Natural killer cell (primary cell): ENCODE measurements at regions not wholly inside any gene's neighbourhood (a gene's known extent, or its start where the extent isn't known, plus 50 kb on each side); places are given as distances from the start of the nearest gene placed in this dataset.

Experiments used
- ATAC-seq, 3 donors: fragments of 150-1000 bp in 2 of 3; fragments of 200-7000 bp in 1 of 3; cut with Tn5 transposase; 1 replicate in 1 of 3; 2 replicates in 2 of 3; pipeline ENCODE4 v1.10.0; 2021; ENCODE audit warnings: mild to moderate bottlenecking in 2 of 3, moderate library complexity in 2 of 3
- DNase-seq, 2 donors: peaks; one replicate each; pipeline versions ENCODE4 v3.0.0 to v3.0.0-alpha.2; 2013 to 2021; ENCODE audit warnings: mixed read lengths in 1 of 2
- H3K27ac ChIP-seq: one replicate; pipeline ENCODE4 v1.5.1; 2013; ENCODE audit warnings: mild to moderate bottlenecking, low read length
- H3K27me3 ChIP-seq: one replicate; pipeline ENCODE4 v1.6.1; 2013; ENCODE audit warnings: low read length; ENCODE audit not compliant: control insufficient read depth, insufficient read depth
- H3K36me3 ChIP-seq: one replicate; pipeline ENCODE4 v1.6.1; 2013; ENCODE audit warnings: low read length; ENCODE audit not compliant: control insufficient read depth, insufficient read depth
- H3K4me1 ChIP-seq: one replicate; pipeline ENCODE4 v1.6.1; 2013; ENCODE audit warnings: low read length; ENCODE audit not compliant: control insufficient read depth, insufficient read depth
- H3K4me3 ChIP-seq: one replicate; pipeline ENCODE4 v1.5.1; 2013; ENCODE audit warnings: low read length
- H3K9me3 ChIP-seq: one replicate; pipeline ENCODE4 v1.6.1; 2013; ENCODE audit warnings: low read length; ENCODE audit not compliant: control insufficient read depth, insufficient read depth
- H3K27ac Mint-ChIP-seq, 2 donors: one replicate each; pipeline ENCODE4 v1.8.0; 2022; ENCODE audit warnings: mild to moderate bottlenecking in 2 of 2, mixed read lengths in 2 of 2, moderate library complexity in 1 of 2
- H3K27me3 Mint-ChIP-seq, 2 donors: one replicate each; pipeline ENCODE4 v1.8.0; 2022; ENCODE audit warnings: low read depth in 2 of 2, mixed read lengths in 2 of 2
- H3K36me3 Mint-ChIP-seq: one replicate; pipeline ENCODE4 v1.8.0; 2022; ENCODE audit warnings: mixed read lengths
- H3K4me1 Mint-ChIP-seq, 2 donors: one replicate each; pipeline ENCODE4 v1.8.0; 2022; ENCODE audit warnings: mixed read lengths in 2 of 2
- H3K4me3 Mint-ChIP-seq: one replicate; pipeline ENCODE4 v1.8.0; 2022; ENCODE audit warnings: mild to moderate bottlenecking, moderate library complexity, mixed read lengths
- H3K9me3 Mint-ChIP-seq, 2 donors: one replicate each; pipeline ENCODE4 v1.8.0; 2022; ENCODE audit warnings: mixed read lengths in 2 of 2
- CTCF ChIP-seq: fragments of 200-600 bp; IDR thresholded peaks from one replicate; pipeline ENCODE4 v1.8.0; 2022; ENCODE audit warnings: antibody characterized with exemption
- WGBS: methylation state at CpG from one replicate; pipeline ENCODE4 v1.1.7; 2013; ENCODE audit warnings: missing lambda C conversion rate; ENCODE audit not compliant: insufficient coverage; 5-methylcytosine and 5-hydroxymethylcytosine counted together
- intact Hi-C: fragments of 100-400 bp; cut with micrococcal nuclease; formaldehyde crosslinking; loops from one replicate; pipeline ENCODE4 v1.14.2; 2022

GRCh38 chr3:152060701-152061100 is 187.3 kb downstream of the SUCNR1 start:
- no peak for ATAC-seq
- 86% methylated on average over 1 of the region's 1 CpG for WGBS
- intact Hi-C loops = no loop called here

GRCh38 chr3:152061296-152061695 is 187.9 kb downstream of the SUCNR1 start:
- Histone ChIP-seq H3K36me3 (no peaks in the 10 kb centered on the region), H3K4me1 (no peaks in the 10 kb centered on the region), H3K27me3 (no peaks in the 10 kb centered on the region), H3K4me3 (no peak overlapping the region), H3K27ac (no peak overlapping the region), H3K9me3 (no peaks in the 10 kb centered on the region)
- Mint-ChIP-seq H3K27me3 (peaks cover 9 to 11% of the 10 kb centered on the region in 2 donors), H3K36me3 (no peaks in the 10 kb centered on the region), H3K9me3 (no peaks in the 10 kb centered on the region), H3K4me3 (no peak overlapping the region), H3K27ac (no peak overlapping the region), H3K4me1 (no peaks in the 10 kb centered on the region)
- intact Hi-C loops = no loop called here
- DNase-seq (no peak), ATAC-seq (no peak)
- WGBS = 80% methylated on average over 1 of the region's 1 CpG
- no peak for TF ChIP-seq CTCF

More at GRCh38 chr3:152060701-152061100, 187.3 kb downstream of the SUCNR1 start:
- H3K27ac Mint-ChIP-seq = no peak overlapping the region
- no peaks in the 10 kb centered on the region for H3K36me3 Mint-ChIP-seq
- H3K27me3 Mint-ChIP-seq = peaks cover 9 to 11% of the 10 kb centered on the region in 2 donors
- Histone ChIP-seq H3K4me1 (no peaks in the 10 kb centered on the region), H3K27ac (no peak overlapping the region), H3K27me3 (no peaks in the 10 kb centered on the region), H3K36me3 (no peaks in the 10 kb centered on the region), H3K9me3 (no peaks in the 10 kb centered on the region), H3K4me3 (no peak overlapping the region)
- H3K4me1 Mint-ChIP-seq = no peaks in the 10 kb centered on the region
- no peak for TF ChIP-seq CTCF
- H3K4me3 Mint-ChIP-seq = no peak overlapping the region
- H3K9me3 Mint-ChIP-seq = no peaks in the 10 kb centered on the region
- no peak for DNase-seq

GRCh38 chr3:152069871-152070270 is 196.4 kb downstream of the SUCNR1 start:
- TF ChIP-seq CTCF = no peak
- Histone ChIP-seq H3K9me3 (no peaks in the 10 kb centered on the region), H3K4me1 (no peaks in the 10 kb centered on the region), H3K27ac (no peak overlapping the region), H3K27me3 (no peaks in the 10 kb centered on the region), H3K4me3 (no peak overlapping the region), H3K36me3 (no peaks in the 10 kb centered on the region)
- no peaks in the 10 kb centered on the region for H3K36me3 Mint-ChIP-seq
- H3K27ac Mint-ChIP-seq = no peak overlapping the region
- ATAC-seq (no peak), DNase-seq (no peak)
- intact Hi-C loops = no loop called here
- H3K27me3 Mint-ChIP-seq = peaks cover 0 to 3% of the 10 kb centered on the region in 2 donors
- no peak overlapping the region for H3K4me3 Mint-ChIP-seq
- no peaks in the 10 kb centered on the region for H3K9me3 Mint-ChIP-seq
- H3K4me1 Mint-ChIP-seq = no peaks in the 10 kb centered on the region

GRCh38 chr3:152071315-152071714 is 197.4 kb upstream of the MBNL1 start:
- no peak for ATAC-seq
- Mint-ChIP-seq H3K36me3 (no peaks in the 10 kb centered on the region), H3K27me3 (peaks cover 0 to 3% of the 10 kb centered on the region in 2 donors), H3K4me3 (no peak overlapping the region), H3K27ac (no peak overlapping the region), H3K9me3 (no peaks in the 10 kb centered on the region), H3K4me1 (no peaks in the 10 kb centered on the region)
- Histone ChIP-seq H3K4me1 (no peaks in the 10 kb centered on the region), H3K36me3 (no peaks in the 10 kb centered on the region), H3K4me3 (no peak overlapping the region), H3K27me3 (no peaks in the 10 kb centered on the region), H3K9me3 (no peaks in the 10 kb centered on the region), H3K27ac (no peak overlapping the region)
- DNase-seq = no peak
- WGBS = 93% methylated on average over 3 of the region's 3 CpGs
- no peak for TF ChIP-seq CTCF
- intact Hi-C loops = no loop called here
